Activated CD4-positive, alpha-beta memory T cell treated with anti-CD3 and anti-CD28 coated beads, Interleukin-2, amount 10 ng/mL, durations not matched to agents 7 days and 5 days (primary cell): ENCODE measurements at regions not wholly inside any gene's neighbourhood (a gene's known extent, or its start where the extent isn't known, plus 50 kb on each side); places are given as distances from the start of the nearest gene placed in this dataset.
"Not testable (repeated sequence)": the region's sequence is repeated elsewhere in the genome, so short reads cannot be mapped to it uniquely, and the experiment has no call there.

Experiments used
- CTCF ChIA-PET: fragments of 350-600 bp; sonication (Branson Sonifier 250); formaldehyde crosslinking; loops from one replicate; lab custom pipeline; 2021; ENCODE audit warnings: antibody characterized with exemption, inconsistent platforms; lab: Charles Lee
- POLR2A ChIA-PET: fragments of 350-600 bp; sonication (Branson Sonifier 250); formaldehyde crosslinking; loops from one replicate; lab custom pipeline; 2021; ENCODE audit warnings: antibody characterized with exemption; lab: Charles Lee
- DNase-seq: peaks from one replicate; pipeline ENCODE4 v3.0.0-alpha.2; 2020
- H3K27ac Mint-ChIP-seq: one replicate; pipeline ENCODE4 v1.8.0; 2021; ENCODE audit warnings: mild to moderate bottlenecking, mixed read lengths
- H3K27me3 Mint-ChIP-seq: one replicate; pipeline ENCODE4 v1.8.0; 2021; ENCODE audit warnings: mixed read lengths
- H3K36me3 Mint-ChIP-seq: one replicate; pipeline ENCODE4 v1.8.0; 2021; ENCODE audit warnings: low read depth, mixed read lengths
- H3K4me1 Mint-ChIP-seq: one replicate; pipeline ENCODE4 v1.8.0; 2021; ENCODE audit warnings: mixed read lengths
- H3K4me3 Mint-ChIP-seq: one replicate; pipeline ENCODE4 v1.8.0; 2021; ENCODE audit warnings: mild to moderate bottlenecking, mixed read lengths
- H3K9me3 Mint-ChIP-seq: one replicate; pipeline ENCODE4 v1.8.0; 2021; ENCODE audit warnings: mixed read lengths

GRCh38 chr3:10693457-10693856, 122.6 kb upstream of the SLC6A11 start:
- Mint-ChIP-seq H3K36me3 (no peaks in the 10 kb centered on the region), H3K27me3 (peaks cover 17% of the 10 kb centered on the region), H3K27ac (no peak overlapping the region), H3K4me1 (no peaks in the 10 kb centered on the region), H3K4me3 (no peak overlapping the region), H3K9me3 (no peaks in the 10 kb centered on the region)
- CTCF ChIA-PET, result no interaction called here
- POLR2A ChIA-PET, result no interaction called here
- DNase-seq, result no peak

- Mint-ChIP-seq H3K9me3 (no peaks in the 10 kb centered on the region), H3K27ac (no peak overlapping the region), H3K4me1 (no peaks in the 10 kb centered on the region), H3K36me3 (no peaks in the 10 kb centered on the region), H3K4me3 (no peak overlapping the region), H3K27me3 (peaks cover 21% of the 10 kb centered on the region)
- DNase-seq, result no peak
- POLR2A ChIA-PET, result no interaction called here
- CTCF ChIA-PET, result no interaction called here
Observed at GRCh38 chr3:10694179-10694578, 121.8 kb upstream of the SLC6A11 start.

GRCh38 chr3:10695186-10695585, 120.8 kb upstream of the SLC6A11 start:
- H3K4me3 Mint-ChIP-seq, H3K36me3 Mint-ChIP-seq, H3K4me1 Mint-ChIP-seq, DNase-seq, POLR2A ChIA-PET, H3K27ac Mint-ChIP-seq, H3K9me3 Mint-ChIP-seq: not testable (repeated sequence)
- CTCF ChIA-PET, result interaction anchor here (0.6 kb wide), 1 partner anchor 241 kb away, joined by 5 read pairs; no protein-coding TSS in a partner anchor
- peaks cover 21% of the 10 kb centered on the region for H3K27me3 Mint-ChIP-seq

GRCh38 chr3:10695595-10696285, 120.3 kb upstream of the SLC6A11 start:
- Mint-ChIP-seq H3K4me1 (no peaks in the 10 kb centered on the region), H3K27me3 (peaks cover 19% of the 10 kb centered on the region), H3K9me3 (no peaks in the 10 kb centered on the region), H3K27ac (no peak overlapping the region), H3K36me3 (no peaks in the 10 kb centered on the region), H3K4me3 (no peak overlapping the region)
- CTCF ChIA-PET, result interaction anchor here (0.6 kb wide), 1 partner anchor 242 kb away, joined by 5 read pairs; no protein-coding TSS in a partner anchor
- DNase-seq, result no peak
- POLR2A ChIA-PET, result no interaction called here

GRCh38 chr3:10697918-10698317, 118.1 kb upstream of the SLC6A11 start:
- no peak for DNase-seq

GRCh38 chr3:10700821-10701220, 115.2 kb upstream of the SLC6A11 start:
- H3K36me3 Mint-ChIP-seq, result no peaks in the 10 kb centered on the region
- H3K4me1 Mint-ChIP-seq, result no peaks in the 10 kb centered on the region
- ChIA-PET POLR2A (no interaction called here), CTCF (no interaction called here)
- peaks cover 49% of the 10 kb centered on the region for H3K27me3 Mint-ChIP-seq
- no peak overlapping the region for H3K27ac Mint-ChIP-seq
- H3K9me3 Mint-ChIP-seq, result no peaks in the 10 kb centered on the region
- DNase-seq, result no peak
- H3K4me3 Mint-ChIP-seq, result no peak overlapping the region

More at GRCh38 chr3:10697918-10698317, 118.1 kb upstream of the SLC6A11 start:
- H3K4me1 Mint-ChIP-seq, result no peaks in the 10 kb centered on the region
- no peaks in the 10 kb centered on the region for H3K36me3 Mint-ChIP-seq
- H3K9me3 Mint-ChIP-seq, result no peaks in the 10 kb centered on the region
- POLR2A ChIA-PET, result no interaction called here
- CTCF ChIA-PET, result no interaction called here
- H3K27ac Mint-ChIP-seq, result no peak overlapping the region
- H3K27me3 Mint-ChIP-seq, result peaks cover 30% of the 10 kb centered on the region
- no peak overlapping the region for H3K4me3 Mint-ChIP-seq

GRCh38 chr3:10702961-10703740, 112.9 kb upstream of the SLC6A11 start:
- DNase-seq, result no peak
- no peaks in the 10 kb centered on the region for H3K9me3 Mint-ChIP-seq
- peaks cover 55% of the 10 kb centered on the region for H3K27me3 Mint-ChIP-seq

GRCh38 chr3:10703875-10704274, 112.2 kb upstream of the SLC6A11 start:
- no peak for DNase-seq

More at GRCh38 chr3:10702961-10703740, 112.9 kb upstream of the SLC6A11 start:
- no peak overlapping the region for H3K4me3 Mint-ChIP-seq
- H3K36me3 Mint-ChIP-seq, result no peaks in the 10 kb centered on the region
- H3K4me1 Mint-ChIP-seq, result peaks cover 4% of the 10 kb centered on the region
- POLR2A ChIA-PET, result no interaction called here
- no peak overlapping the region for H3K27ac Mint-ChIP-seq
- CTCF ChIA-PET, result no interaction called here

GRCh38 chr3:10706156-10706739, 109.8 kb upstream of the SLC6A11 start:
- CTCF ChIA-PET, result no interaction called here
- no peak overlapping the region for H3K4me3 Mint-ChIP-seq
- POLR2A ChIA-PET, result no interaction called here
- no peaks in the 10 kb centered on the region for H3K36me3 Mint-ChIP-seq
- DNase-seq, result no peak
- peaks cover 76% of the 10 kb centered on the region for H3K27me3 Mint-ChIP-seq
- no peaks in the 10 kb centered on the region for H3K9me3 Mint-ChIP-seq
- H3K4me1 Mint-ChIP-seq, result peaks cover 4% of the 10 kb centered on the region
- no peak overlapping the region for H3K27ac Mint-ChIP-seq

More at GRCh38 chr3:10703875-10704274, 112.2 kb upstream of the SLC6A11 start:
- H3K27me3 Mint-ChIP-seq, result peaks cover 61% of the 10 kb centered on the region
- H3K36me3 Mint-ChIP-seq, result no peaks in the 10 kb centered on the region
- CTCF ChIA-PET, result no interaction called here
- POLR2A ChIA-PET, result no interaction called here
- H3K4me3 Mint-ChIP-seq, result no peak overlapping the region
- H3K9me3 Mint-ChIP-seq, result no peaks in the 10 kb centered on the region
- no peak overlapping the region for H3K27ac Mint-ChIP-seq
- H3K4me1 Mint-ChIP-seq, result peaks cover 4% of the 10 kb centered on the region

- DNase-seq, result no peak
- Mint-ChIP-seq H3K9me3 (no peaks in the 10 kb centered on the region), H3K4me1 (peaks cover 4% of the 10 kb centered on the region), H3K4me3 (no peak overlapping the region), H3K27me3 (peaks cover 74% of the 10 kb centered on the region), H3K36me3 (no peaks in the 10 kb centered on the region), H3K27ac (no peak overlapping the region)
- POLR2A ChIA-PET, result no interaction called here
- CTCF ChIA-PET, result no interaction called here
Observed at GRCh38 chr3:10706740-10707399, 109.2 kb upstream of the SLC6A11 start.

- Mint-ChIP-seq H3K4me3 (no peak overlapping the region), H3K9me3 (no peaks in the 10 kb centered on the region), H3K27ac (no peak overlapping the region), H3K27me3 (peaks cover 73% of the 10 kb centered on the region), H3K36me3 (no peaks in the 10 kb centered on the region), H3K4me1 (peaks cover 4% of the 10 kb centered on the region)
- ChIA-PET CTCF (no interaction called here), POLR2A (no interaction called here)
- DNase-seq, result no peak
Observed at GRCh38 chr3:10707400-10708215, 108.4 kb upstream of the SLC6A11 start.

- Mint-ChIP-seq H3K27me3 (peaks cover 74% of the 10 kb centered on the region), H3K4me1 (peaks cover 4% of the 10 kb centered on the region), H3K27ac (no peak overlapping the region), H3K4me3 (no peak overlapping the region), H3K9me3 (no peaks in the 10 kb centered on the region), H3K36me3 (no peaks in the 10 kb centered on the region)
- ChIA-PET POLR2A (no interaction called here), CTCF (no interaction called here)
- no peak for DNase-seq
Observed at GRCh38 chr3:10708216-10708893, 107.7 kb upstream of the SLC6A11 start.
